GM23338 (cell line): ENCODE measurements at regions not wholly inside any gene's neighbourhood (a gene's known extent, or its start where the extent isn't known, plus 50 kb on each side); places are given as distances from the start of the nearest gene placed in this dataset.

Experiments used
- CREB1 ChIP-seq: fragments of 250-450 bp; sonication (Bioruptor Pico); IDR thresholded peaks from 2 replicates; pipeline ENCODE4 v1.5.0; 2020; ENCODE audit warnings: low read depth, mild to moderate bottlenecking, moderate library complexity
- CTCF ChIP-seq, 2 experiments: fragments of 200-600 bp in 1 of 2; sonication (generic) in 1 of 2; conservative IDR thresholded peaks; 2 replicates each; pipeline versions ENCODE4 v1.5.1 to v1.6.1; 2016 to 2017; ENCODE audit warnings: antibody characterized with exemption in 2 of 2, low read depth in 2 of 2, mild to moderate bottlenecking in 2 of 2, moderate library complexity in 1 of 2
- EZH2 ChIP-seq: fragments of 200-600 bp; sonication (generic); IDR thresholded peaks from one replicate; pipeline ENCODE4 v1.8.0; 2017; ENCODE audit warnings: antibody characterized with exemption, mild to moderate bottlenecking, low read depth; ENCODE audit not compliant: unreplicated experiment
- EZH2phosphoT487 ChIP-seq: fragments of 200-600 bp; sonication (generic); IDR thresholded peaks from one replicate; pipeline ENCODE4 v1.8.1; 2018; ENCODE audit warnings: antibody characterized with exemption; ENCODE audit not compliant: unreplicated experiment
- JUNB ChIP-seq: IDR thresholded peaks from one replicate; pipeline ENCODE4 v1.6.1; 2016; ENCODE audit warnings: antibody characterized with exemption; ENCODE audit not compliant: unreplicated experiment
- NANOG ChIP-seq: IDR thresholded peaks from 2 replicates; pipeline ENCODE4 v1.6.1; 2016; ENCODE audit warnings: antibody characterized with exemption, borderline replicate concordance
- POLR2AphosphoS5 ChIP-seq: IDR thresholded peaks from 2 replicates; pipeline ENCODE4 v1.6.1; 2016; ENCODE audit warnings: antibody characterized with exemption, low read depth
- REST ChIP-seq: IDR thresholded peaks from one replicate; pipeline ENCODE4 v1.6.1; 2018; ENCODE audit warnings: antibody characterized with exemption; ENCODE audit not compliant: unreplicated experiment
- STAT1 ChIP-seq: IDR thresholded peaks from one replicate; pipeline ENCODE4 v1.6.1; 2016; ENCODE audit warnings: antibody characterized with exemption; ENCODE audit not compliant: unreplicated experiment
- ZNF114 ChIP-seq: fragments of 250-450 bp; sonication (Bioruptor Pico); IDR thresholded peaks from 2 replicates; pipeline ENCODE4 v1.5.0; 2020; ENCODE audit warnings: mild to moderate bottlenecking, moderate library complexity
- ZNF462 ChIP-seq: fragments of 250-450 bp; sonication (Bioruptor Pico); IDR thresholded peaks from 2 replicates; pipeline ENCODE4 v1.5.0; 2020; ENCODE audit warnings: mild to moderate bottlenecking, moderate library complexity
- TF ChIP-seq, protein P1 (sequence below): IDR thresholded peaks from 2 replicates; pipeline ENCODE4 v1.6.1; 2016; ENCODE audit warnings: antibody characterized with exemption

DNA sequence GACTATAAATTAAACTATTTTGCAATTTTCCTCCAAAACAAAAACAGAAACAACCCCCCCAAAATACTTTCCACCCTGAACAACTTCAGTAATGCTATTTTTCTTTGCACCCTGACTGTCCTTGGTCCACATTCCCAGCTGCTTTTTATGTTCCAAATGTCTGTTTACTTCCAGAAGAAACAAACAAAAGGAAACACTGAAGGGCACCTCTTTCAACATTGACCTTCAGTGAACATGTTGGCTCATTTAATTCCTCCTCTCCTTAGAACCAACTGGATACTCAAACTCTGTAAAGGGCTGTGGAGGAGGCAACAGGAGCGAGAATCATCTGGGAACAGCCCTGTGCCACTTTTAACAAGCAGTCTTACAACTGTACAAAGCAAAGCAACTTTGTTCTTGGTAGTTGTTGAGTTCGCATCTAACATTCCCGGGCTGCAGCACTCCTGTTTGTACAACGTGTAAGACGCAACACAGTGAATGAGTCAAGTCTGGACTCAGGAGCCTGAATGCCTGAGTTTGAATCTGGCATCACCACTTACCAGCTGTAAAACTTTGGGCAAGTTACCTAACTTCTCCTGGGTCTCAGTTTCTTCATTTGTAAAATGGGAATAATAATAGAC lies 111.4 kb upstream of the GATA6 start:
- no peak for TF ChIP-seq CTCF (conservative IDR thresholded peaks at IDR 0.05; ENCODE audit: low read depth in 2 of 2)
- no peak for TF ChIP-seq POLR2AphosphoS5
- TF ChIP-seq REST: no peak
- TF ChIP-seq CREB1 (CRISPR knock-in tag): no peak
- no peak for TF ChIP-seq JUNB
- TF ChIP-seq EZH2: no peak
- TF ChIP-seq ZNF114 (CRISPR knock-in tag): no peak
- TF ChIP-seq ZNF462: no peak
- no peak for TF ChIP-seq EZH2phosphoT487
- no peak for TF ChIP-seq STAT1
- TF ChIP-seq, protein P1, sequence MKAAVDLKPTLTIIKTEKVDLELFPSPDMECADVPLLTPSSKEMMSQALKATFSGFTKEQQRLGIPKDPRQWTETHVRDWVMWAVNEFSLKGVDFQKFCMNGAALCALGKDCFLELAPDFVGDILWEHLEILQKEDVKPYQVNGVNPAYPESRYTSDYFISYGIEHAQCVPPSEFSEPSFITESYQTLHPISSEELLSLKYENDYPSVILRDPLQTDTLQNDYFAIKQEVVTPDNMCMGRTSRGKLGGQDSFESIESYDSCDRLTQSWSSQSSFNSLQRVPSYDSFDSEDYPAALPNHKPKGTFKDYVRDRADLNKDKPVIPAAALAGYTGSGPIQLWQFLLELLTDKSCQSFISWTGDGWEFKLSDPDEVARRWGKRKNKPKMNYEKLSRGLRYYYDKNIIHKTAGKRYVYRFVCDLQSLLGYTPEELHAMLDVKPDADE: no peak
- TF ChIP-seq NANOG: no peak
